Peyer's patch (tissue), 4 donors: ENCODE measurements at regions not wholly inside any gene's neighbourhood (a gene's known extent, or its start where the extent isn't known, plus 50 kb on each side); places are given as distances from the start of the nearest gene placed in this dataset.

Experiments used
- DNase-seq, 3 donors: peaks; one replicate each; pipeline ENCODE4 v3.0.0-alpha.2; 2017 to 2019
- H3K27ac ChIP-seq, 4 donors: fragments of 200-600 bp; sonication (generic); one replicate each; pipeline ENCODE4 v1.5.1; 2016 to 2019
- H3K27me3 ChIP-seq, 2 donors: fragments of 200-600 bp; sonication (generic); one replicate each; pipeline ENCODE4 v1.5.1; 2019
- H3K36me3 ChIP-seq, 3 donors: fragments of 200-600 bp; sonication (generic); one replicate each; pipeline ENCODE4 v1.5.1; 2016 to 2019
- H3K4me1 ChIP-seq, 4 donors: fragments of 200-600 bp; sonication (generic); one replicate each; pipeline ENCODE4 v1.5.1; 2016 to 2019
- H3K4me3 ChIP-seq, 4 donors: fragments of 200-600 bp; sonication (generic); 1 replicate in 3 of 4; 2 replicates in 1 of 4; pipeline ENCODE4 v1.5.1; 2016 to 2019; ENCODE audit warnings: mild to moderate bottlenecking in 1 of 4
- H3K9me3 ChIP-seq, 4 donors: fragments of 200-600 bp; sonication (generic); one replicate each; pipeline ENCODE4 v1.5.1; 2016 to 2019; ENCODE audit warnings: mild to moderate bottlenecking in 1 of 4
- CTCF ChIP-seq, 6 experiments: fragments of 450-650 bp in 4 of 6; fragments of 200-600 bp in 2 of 6; sonication (generic) in 1 of 6; IDR thresholded peaks; one replicate each; pipeline ENCODE4 v1.5.1; 2017 to 2019; ENCODE audit warnings: antibody characterized with exemption in 6 of 6, mild to moderate bottlenecking in 3 of 6, moderate library complexity in 1 of 6
- POLR2A ChIP-seq, 2 donors: fragments of 450-650 bp; IDR thresholded peaks; one replicate each; pipeline ENCODE4 v1.5.1; 2017; ENCODE audit warnings: antibody characterized with exemption in 2 of 2, mild to moderate bottlenecking in 2 of 2, moderate library complexity in 2 of 2

- Histone ChIP-seq H3K4me1 (no peaks in the 10 kb centered on the region), H3K9me3 (no peaks in the 10 kb centered on the region), H3K4me3 (no peak overlapping the region), H3K27ac (no peak overlapping the region), H3K36me3 (no peaks in the 10 kb centered on the region), H3K27me3 (no peaks in the 10 kb centered on the region)
- DNase-seq = no peak
- TF ChIP-seq CTCF (IDR thresholded peaks at IDR 0.05) = no peak
- TF ChIP-seq POLR2A (IDR thresholded peaks at IDR 0.05) = no peak
Measured at GRCh38 chr2:219728991-219729487, 101.6 kb downstream of the SLC4A3 start.

- TF ChIP-seq POLR2A (IDR thresholded peaks at IDR 0.05) (no peak), CTCF (IDR thresholded peaks at IDR 0.05) (no peak)
- H3K27me3 ChIP-seq = no peaks in the 10 kb centered on the region
- H3K4me3 ChIP-seq = no peak overlapping the region
- no peak overlapping the region for H3K27ac ChIP-seq
- DNase-seq = no peak
- H3K9me3 ChIP-seq = no peaks in the 10 kb centered on the region
- no peaks in the 10 kb centered on the region for H3K4me1 ChIP-seq
- H3K36me3 ChIP-seq = no peaks in the 10 kb centered on the region
Measured at GRCh38 chr2:219731173-219731572, 103.7 kb downstream of the SLC4A3 start.

DNA sequence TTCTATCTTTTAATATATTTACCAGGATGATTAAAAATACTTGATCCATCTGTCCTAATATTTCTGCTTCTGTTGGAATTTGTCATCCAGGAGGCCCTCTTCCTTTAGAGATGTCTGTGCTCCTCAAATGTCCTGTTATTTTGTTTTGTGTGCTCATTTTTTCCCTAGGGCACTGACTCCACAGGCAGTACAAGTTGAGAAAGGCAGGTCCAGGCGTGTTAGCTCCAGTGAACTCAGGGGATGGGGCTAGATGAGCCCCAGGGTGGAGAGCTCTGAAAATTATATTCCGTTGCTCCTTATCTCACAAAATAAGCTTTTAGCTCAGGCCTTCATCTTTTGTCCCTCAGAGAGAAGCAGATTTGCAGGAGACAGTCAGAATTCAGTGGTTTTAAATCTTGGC is 105.7 kb downstream of the SLC4A3 start:
- H3K4me3 ChIP-seq = no peak overlapping the region
- H3K4me1 ChIP-seq = no peaks in the 10 kb centered on the region
- no peaks in the 10 kb centered on the region for H3K36me3 ChIP-seq
- H3K9me3 ChIP-seq = no peaks in the 10 kb centered on the region
- TF ChIP-seq CTCF (IDR thresholded peaks at IDR 0.05) (no peak), POLR2A (IDR thresholded peaks at IDR 0.05) (no peak)
- no peak for DNase-seq
- no peak overlapping the region for H3K27ac ChIP-seq
- H3K27me3 ChIP-seq = no peaks in the 10 kb centered on the region

DNA sequence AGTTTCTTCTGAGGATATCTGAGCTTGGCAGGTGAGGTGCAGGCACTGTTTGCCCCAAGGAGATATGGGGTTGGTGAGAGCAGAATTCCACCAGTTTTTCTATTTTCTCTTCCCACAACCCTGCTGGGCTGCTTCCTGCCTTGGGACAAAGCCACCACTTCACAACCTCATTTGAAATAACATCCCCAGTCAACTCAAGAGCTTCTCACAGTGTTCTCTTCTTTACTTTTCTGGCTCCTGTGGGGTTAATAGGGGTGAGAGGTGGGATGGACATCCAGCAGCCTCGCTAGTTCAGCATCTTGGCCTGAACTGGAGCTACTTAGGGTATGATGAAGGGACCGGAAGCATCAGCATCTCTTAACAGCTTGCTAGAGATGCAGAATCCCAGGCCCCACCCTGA is 106.3 kb downstream of the SLC4A3 start:
- Histone ChIP-seq H3K27me3 (no peaks in the 10 kb centered on the region), H3K36me3 (no peaks in the 10 kb centered on the region), H3K9me3 (no peaks in the 10 kb centered on the region), H3K27ac (no peak overlapping the region), H3K4me1 (no peaks in the 10 kb centered on the region), H3K4me3 (no peak overlapping the region)
- TF ChIP-seq POLR2A (IDR thresholded peaks at IDR 0.05) (no peak), CTCF (IDR thresholded peaks at IDR 0.05) (no peak)
- DNase-seq = no peak

GRCh38 chr2:219736209-219736608 is 108.8 kb downstream of the SLC4A3 start:
- no peak for DNase-seq
- Histone ChIP-seq H3K27me3 (no peaks in the 10 kb centered on the region), H3K4me1 (no peaks in the 10 kb centered on the region), H3K4me3 (no peak overlapping the region), H3K9me3 (no peaks in the 10 kb centered on the region), H3K27ac (no peak overlapping the region), H3K36me3 (no peaks in the 10 kb centered on the region)
- TF ChIP-seq CTCF (IDR thresholded peaks at IDR 0.05) = peak in 4 of 6 experiments; percentile 24 to 52 (median 42)
- no peak for TF ChIP-seq POLR2A (IDR thresholded peaks at IDR 0.05)

DNA sequence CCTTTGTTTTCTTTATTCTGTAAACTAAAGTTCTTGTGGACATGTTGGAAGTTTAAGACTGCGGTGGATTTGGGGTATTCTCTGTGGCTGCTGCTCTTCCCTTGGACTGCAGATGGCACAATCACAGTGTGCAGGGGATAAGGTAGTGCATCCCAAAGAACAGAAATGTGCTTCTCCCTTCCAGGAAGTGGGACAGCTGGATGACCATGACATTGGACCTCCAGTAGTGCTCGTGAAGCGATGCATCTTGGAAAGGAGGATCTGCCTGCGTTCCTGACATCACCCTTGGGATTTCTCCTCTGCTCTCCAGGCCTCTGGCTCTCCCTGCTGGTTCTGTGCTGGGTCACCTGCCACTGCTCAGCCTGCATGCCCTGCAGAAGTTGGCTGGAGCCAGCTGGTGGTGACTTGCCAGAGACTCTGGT is 109.9 kb downstream of the SLC4A3 start:
- Histone ChIP-seq H3K27me3 (no peaks in the 10 kb centered on the region), H3K36me3 (no peaks in the 10 kb centered on the region), H3K4me1 (no peaks in the 10 kb centered on the region), H3K4me3 (no peak overlapping the region), H3K27ac (no peak overlapping the region), H3K9me3 (no peaks in the 10 kb centered on the region)
- TF ChIP-seq POLR2A (IDR thresholded peaks at IDR 0.05) = no peak
- TF ChIP-seq CTCF (IDR thresholded peaks at IDR 0.05) = no peak
- no peak for DNase-seq
